HuH-7.5 (cell line): ENCODE measurements at regions not wholly inside any gene's neighbourhood (a gene's known extent, or its start where the extent isn't known, plus 50 kb on each side); places are given as distances from the start of the nearest gene placed in this dataset.
A peak's percentile ranks its signal among the peaks of the same experiment; 100 is the strongest.
"Not testable (repeated sequence)": the region's sequence is repeated elsewhere in the genome, so short reads cannot be mapped to it uniquely, and the experiment has no call there.

Experiments
- DNase-seq: peaks from one replicate; pipeline ENCODE4 v3.0.0; 2011; ENCODE audit warnings: low spot score

DNA sequence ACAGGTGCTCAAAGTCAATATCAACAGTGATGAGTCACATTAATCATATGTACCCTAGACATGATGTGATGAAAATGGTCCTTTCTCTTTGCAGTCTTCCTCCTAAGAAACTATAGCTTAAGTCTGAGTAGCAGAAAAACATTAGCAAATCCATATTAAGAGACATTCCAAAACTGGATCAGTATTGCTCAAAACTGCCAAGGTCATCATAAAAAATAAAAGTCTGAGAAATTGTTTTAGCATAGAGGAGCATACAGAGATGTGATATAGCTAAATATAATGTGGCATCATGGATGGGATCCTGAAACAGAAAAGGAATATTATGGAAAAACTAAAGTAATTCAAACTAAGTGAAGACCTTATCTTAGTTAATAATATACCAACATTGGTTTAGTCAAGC is 1316.1 kb downstream of the SUCLG1 start:
- no peak for DNase-seq

DNA sequence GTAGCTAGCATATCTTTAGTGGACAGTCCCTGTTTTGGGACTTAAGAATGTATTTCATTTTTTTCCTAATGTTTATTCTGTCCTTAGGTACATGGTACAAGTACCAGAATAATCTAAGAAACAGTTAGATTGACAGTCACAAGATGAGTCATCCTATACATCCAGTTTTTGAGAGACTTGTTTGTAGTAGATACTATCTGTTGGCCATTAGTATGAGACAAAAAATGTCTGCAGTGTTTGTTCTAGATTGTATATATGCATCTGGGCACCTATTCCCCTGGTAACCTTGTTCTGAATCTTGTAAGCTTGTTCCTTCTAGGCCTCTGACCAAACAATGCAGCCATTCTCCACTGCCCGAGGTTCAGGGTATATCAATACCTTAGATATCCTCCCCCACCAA is 1343.5 kb downstream of the SUCLG1 start:
- no peak for DNase-seq

DNA sequence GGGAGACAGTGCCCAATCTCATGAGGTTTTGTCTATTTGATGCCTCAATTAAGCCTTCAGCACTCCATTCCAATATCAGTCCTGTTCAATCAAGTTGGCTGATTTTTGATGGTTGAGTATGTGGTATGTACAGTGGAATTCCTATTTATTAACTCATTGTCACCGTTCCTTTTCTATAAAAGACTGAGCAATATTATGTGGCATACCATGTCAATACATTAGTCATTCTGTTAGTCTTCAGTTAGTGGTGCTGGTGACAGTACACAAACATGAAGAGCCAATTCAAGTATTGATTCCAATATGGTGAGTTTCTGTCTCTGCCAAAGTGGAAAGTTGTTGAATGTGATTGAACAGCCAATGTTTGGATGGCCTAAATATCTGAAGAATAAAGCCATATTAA is 1343.9 kb downstream of the SUCLG1 start:
- DNase-seq = no peak

DNA sequence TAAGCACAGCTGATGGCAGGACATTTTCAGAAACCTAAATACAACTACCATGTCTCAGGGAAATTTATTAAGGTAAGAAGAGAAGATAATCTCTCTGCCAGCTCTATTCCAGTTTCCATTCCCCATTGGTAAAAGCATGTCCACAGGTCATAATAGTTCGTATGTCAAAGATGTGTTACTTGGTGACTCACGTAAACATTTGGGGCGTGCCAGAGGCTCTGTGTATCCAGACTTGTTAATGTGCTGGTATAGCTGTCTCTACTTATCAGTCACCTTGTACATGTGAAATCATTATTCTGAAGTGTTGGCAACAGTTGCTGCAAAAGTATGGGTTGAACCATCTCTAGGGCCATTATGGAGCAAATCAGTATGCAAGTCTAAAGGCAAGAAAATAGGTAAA is 1345.1 kb downstream of the SUCLG1 start:
- DNase-seq = no peak

DNA sequence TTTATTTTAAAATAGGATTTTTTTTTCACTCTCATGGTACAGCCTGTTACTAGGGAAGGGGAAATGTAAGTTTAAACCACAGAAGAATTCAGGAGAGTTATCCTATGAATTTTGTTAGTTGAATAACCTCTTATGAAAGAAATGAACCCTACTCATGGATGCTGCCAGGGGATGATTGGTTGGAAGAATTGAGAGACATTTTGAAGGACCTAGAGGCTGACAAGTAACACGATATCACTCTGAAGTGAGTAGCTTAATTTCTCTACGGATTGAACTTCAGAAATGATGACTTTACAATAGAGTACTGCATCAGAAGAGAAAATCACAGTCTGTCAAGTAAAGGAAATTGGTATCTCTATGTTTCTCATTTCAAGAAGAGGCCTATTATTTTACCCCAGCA is 1346.2 kb downstream of the SUCLG1 start:
- DNase-seq = no peak

DNA sequence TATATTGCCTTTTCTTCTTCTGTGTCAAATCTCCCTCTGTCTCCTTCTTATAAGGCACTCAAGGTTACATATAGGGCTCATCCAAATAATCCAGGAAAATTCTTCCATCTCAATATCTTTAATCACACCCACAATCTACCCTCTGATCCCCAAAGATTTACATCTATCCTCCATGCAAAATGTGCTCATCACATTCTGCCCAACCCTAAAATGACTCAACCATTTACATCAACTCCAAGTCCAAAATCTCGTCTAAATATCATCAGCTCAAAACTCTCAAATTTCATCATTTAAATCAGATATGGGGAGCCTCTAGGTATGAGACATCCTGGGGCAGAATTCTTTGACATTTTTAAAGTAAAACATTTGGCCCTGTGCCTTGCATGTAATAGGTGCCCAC is 1349.8 kb downstream of the SUCLG1 start:
- DNase-seq = no peak

DNA sequence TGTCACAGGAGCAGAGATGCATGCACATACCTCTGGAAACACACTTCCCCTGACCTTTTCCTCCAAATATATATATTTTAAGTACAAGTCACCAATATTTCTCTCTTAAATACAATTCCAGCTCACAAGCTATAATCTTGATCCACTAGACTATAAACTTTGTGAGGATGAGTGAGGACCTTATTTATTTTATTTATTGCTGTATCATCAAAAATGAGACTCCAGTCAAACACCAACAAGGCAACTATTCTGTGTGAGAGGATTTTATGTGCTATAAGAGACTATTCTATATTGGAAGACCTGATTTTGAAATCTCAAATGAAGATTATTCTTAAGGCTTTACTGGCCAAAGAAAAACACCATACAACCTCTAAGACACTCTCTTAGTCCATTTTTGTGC is 1352.2 kb downstream of the SUCLG1 start:
- DNase-seq = no peak

DNA sequence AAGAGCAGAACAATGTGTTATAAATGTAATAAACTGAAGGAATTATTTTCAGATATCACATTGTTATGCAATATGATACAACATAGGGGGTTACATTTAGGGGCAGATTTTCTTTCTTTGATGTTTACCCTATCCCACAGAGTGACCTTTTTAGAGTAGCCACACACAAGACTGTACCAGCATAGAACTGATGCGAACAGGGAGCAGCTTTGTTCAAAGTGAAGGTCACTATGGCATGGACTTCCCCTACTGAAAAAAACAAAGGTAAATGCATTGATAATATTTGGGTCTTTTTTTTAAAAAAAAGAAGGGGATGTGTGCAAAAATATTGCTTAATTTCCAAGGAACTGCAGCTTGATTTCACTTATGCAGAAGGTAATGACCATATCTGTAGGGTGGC is 1354.9 kb downstream of the SUCLG1 start:
- DNase-seq = no peak

DNA sequence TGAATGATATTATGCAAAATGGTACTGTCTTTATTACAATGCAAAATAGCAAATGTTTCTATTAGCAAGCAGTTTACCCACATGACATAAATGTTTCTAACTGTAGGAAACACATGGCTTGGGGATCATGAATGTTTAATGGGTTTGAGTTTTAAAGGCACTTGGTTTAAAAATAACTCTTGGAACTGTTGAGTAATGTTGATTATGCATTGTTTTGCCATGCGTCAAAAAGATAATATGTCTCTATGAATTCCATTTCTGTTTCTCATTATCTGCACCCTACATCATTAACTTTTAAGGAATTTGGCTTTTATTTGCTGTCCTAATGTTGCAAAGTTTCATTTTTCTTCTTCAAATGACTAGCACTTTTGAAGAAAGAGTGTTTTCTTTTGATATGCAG is 1355.5 kb downstream of the SUCLG1 start:
- no peak for DNase-seq

DNA sequence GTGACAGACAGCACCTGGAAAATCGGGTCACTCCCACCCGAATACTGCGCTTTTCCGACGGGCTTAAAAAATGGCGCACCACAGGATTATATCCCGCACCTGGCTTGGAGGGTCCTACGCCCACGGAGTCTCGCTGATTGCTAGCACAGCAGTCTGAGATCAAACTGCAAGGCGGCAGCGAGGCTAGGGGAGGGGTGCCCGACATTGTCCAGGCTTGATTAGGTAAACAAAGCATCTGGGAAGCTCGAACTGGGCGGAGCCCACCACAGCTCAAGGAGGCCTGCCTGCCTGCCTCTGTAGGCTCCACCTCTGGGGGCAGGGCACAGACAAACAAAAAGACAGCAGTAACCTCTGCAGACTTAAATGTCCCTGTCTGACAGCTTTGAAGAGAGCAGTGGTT is 1370.0 kb downstream of the SUCLG1 start:
- DNase-seq = not testable (repeated sequence)

DNA sequence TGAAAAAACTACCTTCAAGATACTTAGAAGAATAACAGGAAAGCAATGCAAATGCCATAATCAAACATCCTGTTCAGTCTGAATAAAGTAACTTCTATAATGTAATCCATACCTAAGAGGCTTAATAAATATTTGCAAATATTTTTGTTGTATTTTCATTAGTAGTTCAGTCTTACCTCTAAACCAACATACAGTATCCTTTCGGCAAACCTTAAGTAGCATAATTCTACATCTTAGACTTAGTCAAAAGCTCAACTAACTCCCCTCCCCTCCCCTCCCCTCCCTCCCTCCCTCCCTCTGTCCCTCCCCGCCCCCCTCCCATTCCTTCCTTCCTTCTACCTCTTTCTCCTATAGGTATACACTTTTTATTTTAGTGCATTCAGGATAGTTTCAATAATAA is 1373.2 kb downstream of the SUCLG1 start:
- no peak for DNase-seq

DNA sequence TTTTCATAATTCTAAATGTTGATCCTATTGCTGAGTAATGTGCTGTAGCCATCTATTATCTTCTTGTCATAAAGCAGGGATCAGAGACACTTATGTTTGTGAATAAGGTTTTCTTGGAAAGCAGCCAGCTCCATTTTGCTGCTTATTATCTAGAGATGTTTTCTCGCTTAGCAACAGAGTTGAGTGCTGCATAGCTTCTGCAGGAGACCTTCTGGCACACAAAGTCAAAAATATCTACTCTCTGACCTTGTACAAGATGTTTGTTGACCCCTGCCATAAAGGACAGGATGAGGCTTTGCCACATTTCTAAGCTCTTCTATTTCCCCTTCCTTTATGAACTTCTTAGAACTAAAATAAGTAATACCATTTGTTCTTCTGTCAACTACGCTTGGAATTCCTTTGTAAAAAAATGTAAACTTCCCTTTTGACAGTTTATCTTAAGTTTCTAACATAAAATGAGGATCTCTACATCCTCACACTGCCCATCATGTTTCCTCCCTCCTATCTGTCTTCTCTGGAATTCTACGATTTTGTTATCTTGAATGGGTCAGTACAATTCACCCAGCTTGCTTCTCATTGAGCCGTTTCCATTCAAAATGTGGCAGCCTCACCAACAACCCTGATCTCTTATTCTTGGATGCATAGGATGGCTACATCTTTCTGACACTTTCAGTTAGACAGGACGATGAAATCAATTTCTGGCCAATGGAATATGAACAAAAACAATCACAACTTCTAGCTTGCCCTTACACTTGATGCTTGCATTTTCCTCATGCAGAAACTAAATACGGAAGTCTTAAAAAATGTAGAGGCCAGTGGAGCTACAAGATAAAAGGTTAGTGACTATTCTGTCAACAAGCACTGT is 1377.0 kb downstream of the SUCLG1 start:
- DNase-seq = peak; percentile 20

DNA sequence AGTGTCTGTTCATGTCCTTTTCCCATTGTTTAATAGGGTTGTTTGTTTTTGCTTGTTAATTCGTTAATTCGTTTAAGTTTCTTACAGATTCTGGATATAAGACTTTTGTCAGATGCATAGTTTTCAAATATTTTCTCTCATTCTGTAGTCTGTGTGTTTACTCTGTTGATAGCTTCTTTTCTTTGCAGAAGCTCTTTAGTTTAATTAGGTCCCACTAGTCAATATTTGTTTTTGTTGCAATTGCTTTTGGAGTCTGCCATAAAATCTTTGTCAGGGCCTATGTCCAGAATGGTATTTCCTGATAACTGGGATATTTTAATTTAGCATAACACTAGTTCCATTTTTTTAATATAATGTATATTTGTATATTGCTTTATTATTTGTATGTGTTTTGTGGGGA is 1380.1 kb downstream of the SUCLG1 start:
- no peak for DNase-seq

DNA sequence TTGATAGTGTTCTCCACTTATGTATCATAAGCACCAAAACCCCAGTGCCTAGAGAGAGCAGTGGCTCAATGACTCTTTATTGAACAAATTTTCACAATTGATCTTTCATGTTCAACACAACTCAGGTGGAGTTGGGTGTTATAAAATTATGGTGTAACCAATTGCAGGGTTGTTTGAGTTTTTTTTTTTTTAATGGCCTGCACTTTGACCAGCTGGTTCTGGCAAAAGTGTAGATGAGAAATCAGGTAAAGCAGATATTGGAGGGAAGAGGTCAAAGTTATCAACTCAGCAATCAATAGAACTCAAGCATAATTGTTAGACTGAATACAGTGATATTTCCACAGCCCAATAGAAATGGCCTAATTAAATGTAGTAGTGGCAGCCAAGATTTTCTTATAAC is 1386.3 kb downstream of the SUCLG1 start:
- no peak for DNase-seq

DNA sequence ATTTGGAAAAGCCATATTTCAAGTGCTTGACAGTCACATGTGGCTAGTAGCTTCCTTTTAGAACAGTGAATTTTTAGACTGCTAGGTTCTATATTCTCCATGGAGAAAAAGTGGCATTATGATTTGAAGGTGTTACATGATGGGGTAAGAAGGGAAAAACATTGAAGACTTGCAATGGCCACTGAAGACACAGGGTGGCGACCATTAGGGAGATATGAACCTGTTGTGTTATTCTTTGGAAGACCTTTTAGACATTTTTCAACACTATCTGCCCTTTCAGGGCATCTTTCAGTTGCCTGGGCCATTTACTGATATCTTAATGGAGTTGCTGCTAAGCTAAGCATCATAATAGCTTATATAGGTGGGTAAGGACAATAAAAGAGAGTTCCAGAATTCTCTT is 1387.2 kb downstream of the SUCLG1 start:
- DNase-seq = no peak

DNA sequence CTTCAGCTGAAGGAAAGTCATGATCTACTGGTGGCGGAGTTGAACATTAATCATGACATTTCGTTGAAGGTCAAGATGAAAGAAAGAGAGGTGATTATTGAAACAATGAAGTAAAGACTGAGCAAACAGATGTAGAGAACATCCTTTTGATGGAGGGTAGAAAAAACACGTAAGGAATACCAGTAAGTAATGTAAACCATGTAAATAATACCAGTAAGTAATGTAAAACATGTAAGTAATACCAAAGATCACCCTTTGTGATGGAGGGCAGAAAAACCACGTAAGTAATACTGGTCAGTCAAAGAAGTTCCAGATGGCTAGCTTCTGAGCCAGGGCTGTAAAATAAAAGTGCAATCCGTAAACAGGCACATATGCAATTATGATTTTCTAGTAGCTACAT is 1387.7 kb downstream of the SUCLG1 start:
- DNase-seq = no peak

DNA sequence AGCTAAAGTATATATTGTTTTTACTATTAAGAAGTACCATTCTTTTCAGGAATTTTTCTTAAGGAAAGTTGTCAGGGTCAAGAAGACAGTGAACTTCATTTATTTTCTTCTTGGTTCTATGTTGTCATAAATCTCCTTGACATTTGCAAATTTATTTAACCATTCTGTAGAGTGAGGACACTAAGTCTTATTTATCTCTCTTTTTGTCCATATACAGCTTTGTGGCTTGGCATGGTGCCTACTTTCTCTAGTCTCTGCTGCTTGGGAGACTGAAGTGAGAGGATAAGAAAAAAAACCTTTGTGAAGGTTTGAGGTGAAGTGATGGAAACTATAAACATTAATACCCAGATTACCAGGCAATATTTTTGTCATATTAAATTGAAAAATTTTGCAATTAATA is 1389.4 kb downstream of the SUCLG1 start:
- DNase-seq = no peak

DNA sequence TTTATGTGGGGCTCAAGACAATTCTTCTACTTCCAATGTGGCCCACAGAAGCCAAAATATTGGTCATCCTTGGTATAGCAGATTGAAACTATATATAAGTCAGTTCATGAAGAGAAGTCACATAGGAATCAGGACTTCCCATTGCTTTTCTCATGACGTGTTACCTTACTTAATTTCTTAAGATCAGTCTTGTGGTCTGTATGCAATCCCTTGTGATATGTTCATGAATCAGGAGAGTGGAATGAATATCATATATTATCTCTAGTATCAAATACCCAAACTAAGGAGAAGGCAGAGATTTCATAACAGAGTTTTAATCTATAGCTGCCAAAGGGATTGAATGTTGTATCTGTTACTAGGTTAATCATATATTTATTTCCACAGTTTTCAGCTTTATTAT is 1390.4 kb downstream of the SUCLG1 start:
- no peak for DNase-seq

DNA sequence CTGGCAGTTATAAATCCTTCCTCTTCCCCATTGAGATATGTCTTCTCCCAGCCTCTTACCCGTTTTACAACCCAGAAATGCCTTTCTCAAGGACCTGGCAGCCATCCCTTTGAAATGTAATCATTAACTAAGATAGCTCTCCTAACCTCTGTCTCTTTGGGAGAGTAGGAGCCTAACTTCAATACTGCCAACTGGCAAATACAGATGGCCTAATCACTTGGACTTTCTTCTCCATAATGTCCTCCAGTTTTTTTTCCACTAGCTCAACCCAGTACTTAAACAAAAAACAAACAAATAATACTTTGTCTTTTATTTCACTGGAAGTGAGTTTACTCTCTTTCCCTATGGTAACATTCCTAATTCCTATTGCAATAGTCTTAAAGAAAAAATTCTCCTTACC is 1391.1 kb downstream of the SUCLG1 start:
- peak; percentile 8 for DNase-seq

DNA sequence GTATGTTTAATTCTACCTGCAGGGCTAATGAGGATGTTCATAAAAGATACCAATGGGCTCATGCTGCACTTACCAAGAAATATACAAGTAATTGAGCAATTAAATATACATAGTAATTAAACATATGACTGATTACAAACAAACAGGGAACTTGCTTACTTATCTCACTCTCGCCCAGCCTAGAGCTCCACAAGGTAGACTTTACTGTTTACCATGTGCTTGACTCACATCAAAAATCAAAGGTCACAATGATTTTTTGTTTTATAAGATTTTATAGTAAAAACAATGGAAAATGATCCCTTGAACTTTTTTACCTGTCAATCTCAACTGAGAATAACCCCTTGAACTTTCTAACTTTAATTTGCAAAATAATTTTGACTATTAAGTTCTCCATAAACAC is 1395.1 kb downstream of the SUCLG1 start:
- DNase-seq = no peak

DNA sequence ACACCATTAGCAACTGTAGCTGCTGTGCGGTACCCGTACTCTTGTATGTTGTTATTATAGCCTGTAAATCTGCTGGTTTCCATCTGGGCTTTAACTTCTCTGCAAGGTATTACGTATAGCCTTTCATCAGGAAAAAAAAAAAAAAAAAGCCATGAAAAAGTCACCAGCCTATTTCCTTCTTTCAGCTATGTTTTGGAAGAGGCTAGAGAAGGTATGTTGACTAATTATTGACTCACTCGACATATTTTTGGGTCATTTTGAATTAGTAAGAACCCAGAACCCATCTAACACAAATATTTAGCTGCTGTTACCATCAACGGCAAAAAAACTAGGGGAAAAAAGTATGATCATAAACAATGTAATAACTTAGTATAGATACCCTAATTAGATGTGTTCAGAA is 1395.6 kb downstream of the SUCLG1 start:
- DNase-seq = no peak

DNA sequence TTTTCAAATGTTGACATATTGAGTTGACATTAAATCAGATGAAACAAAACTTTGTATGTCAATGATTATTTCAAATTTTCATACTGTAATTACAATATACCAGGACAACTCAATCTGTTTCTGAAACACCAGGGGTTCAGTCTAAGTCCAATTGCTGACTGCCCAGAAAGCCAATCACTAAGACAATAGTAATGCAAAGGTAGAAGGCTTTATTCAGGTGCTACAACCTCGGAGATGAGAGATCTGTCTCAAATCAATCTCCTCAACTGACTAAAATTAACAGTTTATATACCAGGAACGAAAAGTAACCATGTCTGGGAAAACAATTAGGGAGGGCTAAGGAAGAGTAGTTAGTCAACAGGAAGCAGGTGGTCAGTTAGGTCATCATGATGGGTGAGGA is 1400.4 kb downstream of the SUCLG1 start:
- DNase-seq = no peak

DNA sequence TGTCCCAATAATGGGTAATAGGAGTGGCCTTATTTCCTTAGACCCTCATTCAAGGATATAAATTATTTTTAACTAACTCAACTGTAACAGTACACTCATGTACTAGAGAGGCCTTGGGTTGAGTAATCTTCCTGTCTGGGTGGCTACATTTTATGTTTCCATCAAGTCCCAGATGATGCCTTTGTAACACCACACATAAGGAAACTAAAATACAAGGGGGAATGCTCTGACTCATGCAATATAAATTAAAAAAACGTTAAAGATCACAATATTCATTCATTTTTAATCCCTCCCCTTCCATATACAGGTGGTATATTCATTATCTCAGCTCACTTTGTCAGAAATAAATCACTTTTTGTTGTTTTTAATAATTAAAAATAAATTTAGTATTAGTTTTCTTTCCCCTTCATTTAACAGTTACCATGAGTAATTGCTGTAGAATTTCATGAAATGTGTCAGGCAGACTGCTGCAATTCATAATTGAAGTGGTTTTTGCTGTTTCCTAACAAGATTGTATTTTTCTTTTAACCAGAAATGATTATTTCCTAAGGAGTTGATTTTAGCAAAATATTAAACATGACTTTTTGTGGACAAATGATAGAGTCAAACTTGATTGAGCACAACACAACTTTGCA is 1403.6 kb downstream of the SUCLG1 start:
- DNase-seq = no peak

DNA sequence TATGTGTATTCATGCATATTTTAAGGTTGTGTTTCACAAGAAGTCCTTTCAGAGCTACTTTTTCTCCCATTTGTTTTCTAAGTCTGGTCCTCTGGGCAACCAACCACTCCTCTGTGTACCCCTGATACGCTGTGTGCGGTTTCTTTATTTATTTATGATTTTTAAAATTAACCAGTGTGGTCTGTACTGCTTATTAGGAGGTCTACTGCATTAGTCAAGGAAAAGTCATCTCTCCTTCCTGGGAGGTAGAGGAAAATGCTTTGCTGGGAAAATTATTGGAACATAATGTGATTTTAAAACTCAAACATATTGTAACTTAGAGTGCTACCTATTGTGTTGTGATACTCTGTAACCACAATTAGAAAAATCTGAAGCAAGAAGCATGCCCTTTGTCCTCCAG is 1404.3 kb downstream of the SUCLG1 start:
- DNase-seq = no peak
